Vagina (tissue), 2 donors: ENCODE measurements at regions not wholly inside any gene's neighbourhood (a gene's known extent, or its start where the extent isn't known, plus 50 kb on each side); places are given as distances from the start of the nearest gene placed in this dataset.

Experiments used
- POLR2A ChIP-seq, 2 donors: fragments of 450-650 bp; IDR thresholded peaks; one replicate each; pipeline ENCODE4 v1.6.1; 2017; ENCODE audit warnings: antibody characterized with exemption in 2 of 2, mild to moderate bottlenecking in 2 of 2, moderate library complexity in 2 of 2
- POLR2AphosphoS5 ChIP-seq, 2 donors: sonication (generic); formaldehyde crosslinking; IDR thresholded peaks; one replicate each; pipeline ENCODE4 v1.9.0; 2017; ENCODE audit warnings: antibody characterized with exemption in 2 of 2, mild to moderate bottlenecking in 2 of 2, low read depth in 1 of 2; ENCODE audit not compliant: insufficient read depth in 1 of 2
- TF ChIP-seq, protein P1 (sequence below), 3 experiments: fragments of 450-650 bp in 2 of 3; fragments of 200-600 bp in 1 of 3; sonication (generic) in 1 of 3; IDR thresholded peaks; one replicate each; pipeline ENCODE4 v1.5.1; 2017 to 2019; ENCODE audit warnings: antibody characterized with exemption in 3 of 3, mild to moderate bottlenecking in 2 of 3, moderate library complexity in 2 of 3

GRCh38 chr5:153347611-153348010, 142.9 kb upstream of the GRIA1 start:
- TF ChIP-seq, protein P1, sequence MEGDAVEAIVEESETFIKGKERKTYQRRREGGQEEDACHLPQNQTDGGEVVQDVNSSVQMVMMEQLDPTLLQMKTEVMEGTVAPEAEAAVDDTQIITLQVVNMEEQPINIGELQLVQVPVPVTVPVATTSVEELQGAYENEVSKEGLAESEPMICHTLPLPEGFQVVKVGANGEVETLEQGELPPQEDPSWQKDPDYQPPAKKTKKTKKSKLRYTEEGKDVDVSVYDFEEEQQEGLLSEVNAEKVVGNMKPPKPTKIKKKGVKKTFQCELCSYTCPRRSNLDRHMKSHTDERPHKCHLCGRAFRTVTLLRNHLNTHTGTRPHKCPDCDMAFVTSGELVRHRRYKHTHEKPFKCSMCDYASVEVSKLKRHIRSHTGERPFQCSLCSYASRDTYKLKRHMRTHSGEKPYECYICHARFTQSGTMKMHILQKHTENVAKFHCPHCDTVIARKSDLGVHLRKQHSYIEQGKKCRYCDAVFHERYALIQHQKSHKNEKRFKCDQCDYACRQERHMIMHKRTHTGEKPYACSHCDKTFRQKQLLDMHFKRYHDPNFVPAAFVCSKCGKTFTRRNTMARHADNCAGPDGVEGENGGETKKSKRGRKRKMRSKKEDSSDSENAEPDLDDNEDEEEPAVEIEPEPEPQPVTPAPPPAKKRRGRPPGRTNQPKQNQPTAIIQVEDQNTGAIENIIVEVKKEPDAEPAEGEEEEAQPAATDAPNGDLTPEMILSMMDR (IDR thresholded peaks at IDR 0.05) = no peak
- TF ChIP-seq POLR2A (IDR thresholded peaks at IDR 0.05) (no peak), POLR2AphosphoS5 (IDR thresholded peaks at IDR 0.05; ENCODE audit: insufficient read depth in 1 of 2, low read depth in 1 of 2) (no peak)
